Activated CD4-positive, alpha-beta memory T cell treated with anti-CD3 and anti-CD28 coated beads for 36 hours (primary cell): ENCODE measurements at regions not wholly inside any gene's neighbourhood (a gene's known extent, or its start where the extent isn't known, plus 50 kb on each side); places are given as distances from the start of the nearest gene placed in this dataset.

Experiments used
- CTCF ChIA-PET: fragments of 350-600 bp; sonication (Branson Sonifier 250); formaldehyde crosslinking; loops from one replicate; lab custom pipeline; 2021; ENCODE audit warnings: antibody characterized with exemption, inconsistent platforms; lab: Charles Lee
- POLR2A ChIA-PET: fragments of 350-600 bp; sonication (Branson Sonifier 250); formaldehyde crosslinking; loops from one replicate; lab custom pipeline; 2021; ENCODE audit warnings: antibody characterized with exemption; lab: Charles Lee
- DNase-seq: peaks from one replicate; pipeline ENCODE4 v3.0.0-alpha.2; 2020
- H3K27ac Mint-ChIP-seq: one replicate; pipeline ENCODE4 v1.8.0; 2021; ENCODE audit warnings: mixed read lengths
- H3K27me3 Mint-ChIP-seq: one replicate; pipeline ENCODE4 v1.8.0; 2021; ENCODE audit warnings: mixed read lengths
- H3K36me3 Mint-ChIP-seq: one replicate; pipeline ENCODE4 v1.8.0; 2021; ENCODE audit warnings: mixed read lengths
- H3K4me1 Mint-ChIP-seq: one replicate; pipeline ENCODE4 v1.8.0; 2021; ENCODE audit warnings: low read depth, mixed read lengths
- H3K4me3 Mint-ChIP-seq: one replicate; pipeline ENCODE4 v1.8.0; 2021; ENCODE audit warnings: mild to moderate bottlenecking, mixed read lengths
- H3K9me3 Mint-ChIP-seq: one replicate; pipeline ENCODE4 v1.8.0; 2021; ENCODE audit warnings: mixed read lengths
- intact Hi-C: fragments of 100-400 bp; cut with micrococcal nuclease; formaldehyde crosslinking; loops from one replicate; pipeline ENCODE4 v1.15.1; 2023

DNA sequence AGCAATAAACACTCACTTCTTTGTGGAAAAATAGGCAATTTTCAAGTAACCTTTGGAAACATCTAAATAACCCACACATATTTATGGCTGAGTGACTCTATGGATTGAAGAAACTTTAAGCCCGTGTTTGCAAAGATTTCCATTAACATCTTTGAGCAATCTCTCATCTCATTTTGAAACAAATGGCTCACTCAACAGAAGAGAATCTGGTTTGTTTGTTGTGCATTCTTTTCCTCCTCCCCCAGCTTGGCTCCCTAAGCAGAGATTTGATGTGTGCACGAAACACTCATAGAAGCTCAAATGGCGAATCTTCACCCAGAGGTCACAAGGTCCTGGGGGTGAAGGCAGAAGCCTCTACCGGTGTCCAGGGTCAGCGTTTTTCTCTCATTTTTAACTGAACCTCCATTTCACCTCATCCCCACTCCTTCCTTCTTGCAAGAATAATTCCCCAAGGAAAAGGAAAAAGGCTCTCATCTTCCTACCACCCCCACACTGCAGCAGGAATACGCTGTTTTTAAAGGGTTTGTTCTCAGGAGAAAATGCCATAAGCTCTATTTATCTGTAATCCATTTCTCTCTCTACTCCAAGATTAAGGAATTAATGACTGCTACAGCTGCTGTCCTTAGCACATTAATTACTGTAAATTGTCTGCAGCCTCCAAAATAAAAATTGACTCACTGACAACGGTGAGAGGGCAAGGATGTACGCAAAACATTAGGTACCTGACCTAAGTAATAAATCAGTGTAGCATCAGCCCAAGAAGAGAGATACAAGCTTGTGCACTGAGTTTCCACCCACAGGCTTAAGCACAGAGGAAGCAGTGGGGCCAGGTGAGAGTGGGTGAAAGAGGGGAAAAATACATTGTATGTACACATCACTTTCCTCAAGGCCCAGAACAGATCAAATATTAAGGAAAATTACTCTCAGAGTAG lies 307.6 kb upstream of the NOCT start:
- ChIA-PET CTCF (no interaction called here), POLR2A (no interaction called here)
- Mint-ChIP-seq H3K27me3 (peaks cover 3% of the 10 kb centered on the region), H3K36me3 (no peaks in the 10 kb centered on the region), H3K4me3 (no peak overlapping the region), H3K9me3 (no peaks in the 10 kb centered on the region), H3K4me1 (no peaks in the 10 kb centered on the region), H3K27ac (no peak overlapping the region)
- intact Hi-C loops = no loop called here
- no peak for DNase-seq

DNA sequence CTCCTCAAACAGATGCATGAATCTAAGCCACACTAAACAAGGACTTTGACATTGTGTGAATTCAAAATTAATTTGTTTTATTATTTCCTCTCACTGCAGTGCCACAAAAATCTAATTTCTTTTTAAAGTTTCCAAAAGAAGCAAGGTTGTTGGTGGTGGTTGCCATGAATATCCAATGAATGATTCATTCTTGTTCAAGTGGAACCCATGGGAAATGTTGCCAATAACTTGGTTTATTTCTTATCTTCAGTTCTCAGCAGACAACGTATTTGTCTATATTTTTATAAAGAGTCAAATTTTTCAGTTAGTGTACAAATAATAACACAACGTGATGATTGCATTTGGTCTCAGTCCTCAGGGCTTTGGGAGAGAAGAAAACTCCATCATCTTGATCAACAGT lies 309.4 kb upstream of the NOCT start:
- no peaks in the 10 kb centered on the region for H3K4me1 Mint-ChIP-seq
- H3K36me3 Mint-ChIP-seq = no peaks in the 10 kb centered on the region
- no peak overlapping the region for H3K4me3 Mint-ChIP-seq
- H3K27ac Mint-ChIP-seq = no peak overlapping the region
- DNase-seq = no peak
- no peaks in the 10 kb centered on the region for H3K9me3 Mint-ChIP-seq
- POLR2A ChIA-PET = no interaction called here
- peaks cover 2% of the 10 kb centered on the region for H3K27me3 Mint-ChIP-seq
- intact Hi-C loops = no loop called here
- CTCF ChIA-PET = no interaction called here

DNA sequence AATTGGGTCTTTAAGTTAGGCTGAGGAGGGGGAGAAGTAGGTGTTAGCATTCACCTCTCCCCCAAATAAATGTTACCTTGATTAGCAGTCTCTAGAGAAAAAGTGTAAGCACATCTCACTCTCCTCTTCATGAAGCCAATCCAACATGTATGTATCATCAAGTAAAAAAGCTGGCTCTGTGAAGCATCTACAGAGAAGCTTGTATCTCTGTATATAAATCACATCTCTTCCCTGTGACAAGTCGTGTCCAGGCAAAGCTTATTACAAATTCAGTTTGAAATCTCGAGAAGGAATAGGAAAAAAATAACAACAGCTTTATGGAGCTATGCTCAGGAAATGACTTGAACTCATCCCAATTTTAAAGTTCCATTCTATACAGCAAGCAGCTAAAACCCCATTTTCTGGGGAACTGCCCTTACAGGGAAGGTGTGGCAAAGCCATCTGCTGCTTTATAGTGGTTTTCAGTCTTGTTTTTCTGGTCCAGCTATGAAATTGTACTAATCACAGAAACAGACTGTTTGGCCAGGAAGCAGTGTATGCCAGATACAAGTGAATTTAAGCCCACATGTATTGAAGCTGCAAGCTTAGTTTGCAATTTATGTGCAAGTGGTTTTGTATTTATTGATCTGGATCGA lies 313.3 kb upstream of the NOCT start:
- Mint-ChIP-seq H3K4me1 (no peaks in the 10 kb centered on the region), H3K27ac (no peak overlapping the region), H3K36me3 (no peaks in the 10 kb centered on the region), H3K4me3 (no peak overlapping the region), H3K27me3 (peaks cover 2% of the 10 kb centered on the region), H3K9me3 (no peaks in the 10 kb centered on the region)
- ChIA-PET CTCF (interaction anchor here (1.3 kb wide), 1 partner anchor 21 kb away, joined by 4 read pairs; no protein-coding TSS in a partner anchor), POLR2A (no interaction called here)
- intact Hi-C loops = no loop called here
- DNase-seq = no peak

DNA sequence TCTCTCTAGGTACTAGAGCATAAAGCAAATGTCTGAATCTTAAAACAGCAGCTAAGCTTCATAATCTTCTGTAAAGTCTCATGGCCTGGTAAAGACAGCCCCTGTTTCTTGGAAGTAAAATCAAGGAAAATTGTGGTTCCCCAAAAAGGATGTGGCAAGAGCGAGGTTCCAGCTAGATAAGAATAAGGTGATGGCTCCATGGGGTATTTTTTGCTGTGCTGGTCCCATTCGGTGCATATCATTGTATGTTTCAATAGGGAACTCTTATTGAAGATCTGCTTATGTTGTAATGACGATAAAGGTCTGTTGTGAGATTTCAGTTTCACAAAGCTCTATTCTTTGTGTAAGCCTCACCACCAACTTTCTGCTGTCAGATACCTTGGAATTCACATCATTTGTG lies 316.9 kb upstream of the NOCT start:
- no peaks in the 10 kb centered on the region for H3K9me3 Mint-ChIP-seq
- ChIA-PET POLR2A (no interaction called here), CTCF (no interaction called here)
- peaks cover 8% of the 10 kb centered on the region for H3K27me3 Mint-ChIP-seq
- no peaks in the 10 kb centered on the region for H3K4me1 Mint-ChIP-seq
- H3K36me3 Mint-ChIP-seq = no peaks in the 10 kb centered on the region
- H3K4me3 Mint-ChIP-seq = no peak overlapping the region
- no peak overlapping the region for H3K27ac Mint-ChIP-seq
- no peak for DNase-seq
- intact Hi-C loops = no loop called here

DNA sequence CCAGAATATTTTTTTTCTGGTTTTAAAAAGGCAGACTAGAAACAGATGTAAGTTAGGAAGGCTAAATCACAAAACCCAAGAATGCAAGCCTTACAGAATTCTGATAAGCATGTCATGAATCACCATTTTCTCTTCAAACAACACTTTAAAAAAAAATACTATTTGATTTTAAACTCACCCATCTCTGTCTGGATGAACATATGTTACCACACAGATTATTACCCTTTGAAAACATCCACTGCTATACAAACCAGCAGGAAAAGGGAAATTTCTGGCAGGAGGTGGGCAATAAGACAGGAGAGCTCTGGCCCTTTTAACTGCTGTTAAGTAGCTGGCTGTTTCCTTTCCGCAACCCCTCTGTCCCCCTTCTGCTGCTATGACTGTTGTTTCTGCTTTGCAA lies 317.7 kb upstream of the NOCT start:
- CTCF ChIA-PET = no interaction called here

DNA sequence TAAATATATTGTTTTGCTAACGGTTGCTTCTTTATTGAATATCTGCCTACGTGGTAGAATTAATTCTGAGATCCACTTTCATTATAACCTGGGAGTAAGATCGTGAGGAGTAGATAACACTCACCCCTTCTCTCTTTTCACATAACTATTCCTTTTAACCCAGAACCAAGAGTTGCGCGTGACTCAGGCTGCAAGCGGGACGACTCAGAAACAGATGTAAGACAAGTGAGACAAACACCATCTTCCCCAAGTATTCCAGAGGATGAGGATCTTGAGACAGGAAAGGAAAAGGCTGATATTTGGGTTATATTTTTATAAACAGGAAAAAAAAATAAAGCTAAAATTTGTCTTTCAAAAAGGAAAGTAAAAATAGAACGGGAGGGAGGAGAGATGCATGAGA lies 318.8 kb upstream of the NOCT start:
- CTCF ChIA-PET = no interaction called here
- Mint-ChIP-seq H3K27ac (no peak overlapping the region), H3K27me3 (peaks cover 6% of the 10 kb centered on the region), H3K36me3 (no peaks in the 10 kb centered on the region), H3K9me3 (no peaks in the 10 kb centered on the region), H3K4me1 (no peaks in the 10 kb centered on the region), H3K4me3 (no peak overlapping the region)
- POLR2A ChIA-PET = no interaction called here
- intact Hi-C loops = no loop called here
- DNase-seq = no peak

More for the DNA sequence above, 317.7 kb upstream of the NOCT start:
- POLR2A ChIA-PET = no interaction called here
- Mint-ChIP-seq H3K27me3 (peaks cover 6% of the 10 kb centered on the region), H3K9me3 (no peaks in the 10 kb centered on the region), H3K4me1 (no peaks in the 10 kb centered on the region), H3K4me3 (no peak overlapping the region), H3K36me3 (no peaks in the 10 kb centered on the region), H3K27ac (no peak overlapping the region)
- no peak for DNase-seq
- intact Hi-C loops = no loop called here

DNA sequence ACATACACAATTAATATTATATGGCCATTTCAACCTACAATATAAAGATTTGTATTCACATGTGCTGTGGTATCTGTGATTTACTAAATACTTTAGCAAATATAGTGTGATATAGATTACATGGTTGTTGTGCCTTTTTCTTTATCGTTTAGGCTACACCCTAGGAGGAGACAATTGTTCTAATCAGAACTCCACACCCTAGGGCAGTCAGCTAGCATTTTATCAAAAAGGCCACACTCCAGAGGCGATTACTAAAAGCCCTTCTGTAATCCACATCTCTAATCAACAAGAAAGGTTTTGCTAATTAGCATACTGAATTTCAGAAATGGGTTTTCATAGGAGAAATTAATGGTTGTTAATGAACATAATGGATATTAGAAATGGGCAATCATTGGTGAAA lies 319.5 kb upstream of the NOCT start:
- Mint-ChIP-seq H3K27me3 (peaks cover 6% of the 10 kb centered on the region), H3K36me3 (no peaks in the 10 kb centered on the region), H3K27ac (no peak overlapping the region), H3K4me3 (no peak overlapping the region), H3K4me1 (no peaks in the 10 kb centered on the region), H3K9me3 (no peaks in the 10 kb centered on the region)
- POLR2A ChIA-PET = no interaction called here
- DNase-seq = no peak
- CTCF ChIA-PET = interaction anchor here (0.6 kb wide), 1 partner anchor 1831 kb away, joined by 3 read pairs; no protein-coding TSS in a partner anchor
- intact Hi-C loops = no loop called here

DNA sequence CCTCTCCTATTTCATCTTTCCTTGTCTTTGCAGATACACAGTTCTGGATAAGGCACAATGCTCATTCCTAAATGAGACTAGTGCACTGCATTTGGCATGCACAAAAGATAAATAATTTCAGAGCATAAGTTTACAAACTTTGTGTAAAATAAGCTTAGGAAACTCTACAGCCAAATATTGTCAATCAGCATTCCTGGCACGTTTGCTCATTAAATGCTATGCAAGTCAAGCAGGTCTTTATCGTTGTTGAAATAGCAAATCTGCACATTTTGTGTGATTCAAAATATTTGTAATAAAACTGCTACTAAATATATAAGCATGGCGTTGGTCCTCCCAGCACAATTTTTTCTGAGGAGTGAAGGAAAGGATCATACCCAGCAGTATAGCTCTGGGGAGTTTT lies 322.1 kb upstream of the NOCT start:
- H3K36me3 Mint-ChIP-seq = no peaks in the 10 kb centered on the region
- no peak overlapping the region for H3K27ac Mint-ChIP-seq
- DNase-seq = no peak
- ChIA-PET POLR2A (no interaction called here), CTCF (no interaction called here)
- H3K9me3 Mint-ChIP-seq = no peaks in the 10 kb centered on the region
- no peaks in the 10 kb centered on the region for H3K4me1 Mint-ChIP-seq
- H3K4me3 Mint-ChIP-seq = no peak overlapping the region
- peaks cover 8% of the 10 kb centered on the region for H3K27me3 Mint-ChIP-seq
- intact Hi-C loops = no loop called here

DNA sequence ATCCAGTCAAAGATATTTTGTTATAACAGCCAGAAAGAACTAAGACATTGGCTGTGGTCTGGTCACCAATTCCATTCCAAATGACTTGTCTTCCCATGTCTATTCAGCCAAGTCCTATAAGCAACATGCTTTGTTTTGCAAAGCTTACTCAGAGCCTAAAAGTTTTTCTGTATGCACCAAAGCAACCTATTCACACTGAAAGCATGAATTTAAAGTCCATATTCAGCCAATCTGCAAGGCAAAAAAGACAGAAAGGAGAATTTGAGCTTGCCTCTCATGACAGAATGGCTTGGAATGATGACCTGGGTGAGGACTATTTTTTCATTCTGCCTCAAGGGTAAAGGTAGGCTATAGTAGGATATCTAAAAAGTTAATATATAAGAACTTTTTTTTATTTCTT lies 323.2 kb upstream of the NOCT start:
- no peaks in the 10 kb centered on the region for H3K4me1 Mint-ChIP-seq

DNA sequence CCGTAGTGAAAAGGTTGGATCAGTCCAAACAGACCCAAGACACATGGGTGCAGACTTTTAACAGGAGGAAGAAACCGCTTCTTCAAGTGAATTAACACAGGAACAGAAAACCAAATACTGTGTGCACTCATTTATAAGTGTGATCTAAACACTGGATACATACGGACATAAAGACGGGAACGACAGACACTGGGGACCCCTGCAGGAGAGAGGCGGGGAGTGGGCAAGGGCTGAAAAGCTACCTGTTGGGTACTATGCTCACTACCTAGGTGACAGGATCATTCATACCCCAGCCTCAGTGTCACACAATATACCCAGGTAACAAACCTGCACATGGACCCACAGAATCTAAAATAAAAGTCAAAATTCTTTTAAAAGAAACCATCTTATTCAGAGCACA lies 326.0 kb upstream of the NOCT start:
- DNase-seq = no peak
- Mint-ChIP-seq H3K27ac (no peak overlapping the region), H3K9me3 (no peaks in the 10 kb centered on the region), H3K36me3 (no peaks in the 10 kb centered on the region), H3K27me3 (peaks cover 4% of the 10 kb centered on the region), H3K4me1 (no peaks in the 10 kb centered on the region), H3K4me3 (no peak overlapping the region)
- intact Hi-C loops = loop anchor here (10.0 kb wide), 1 partner anchor 955 kb away; no protein-coding TSS in a partner anchor
- CTCF ChIA-PET = interaction anchor here (1.6 to 2.0 kb wide), 2 partner anchors 9 to 181 kb away, joined by 6 read pairs; no protein-coding TSS in a partner anchor
- POLR2A ChIA-PET = no interaction called here

More for the DNA sequence above, 323.2 kb upstream of the NOCT start:
- H3K36me3 Mint-ChIP-seq = no peaks in the 10 kb centered on the region
- no peak overlapping the region for H3K4me3 Mint-ChIP-seq
- H3K9me3 Mint-ChIP-seq = no peaks in the 10 kb centered on the region
- CTCF ChIA-PET = interaction anchor here (1.0 to 1.9 kb wide), 2 partner anchors 11 to 12 kb away, joined by 3 to 4 read pairs; no protein-coding TSS in a partner anchor
- no peak for DNase-seq
- POLR2A ChIA-PET = no interaction called here
- peaks cover 8% of the 10 kb centered on the region for H3K27me3 Mint-ChIP-seq
- H3K27ac Mint-ChIP-seq = no peak overlapping the region
- intact Hi-C loops = no loop called here

DNA sequence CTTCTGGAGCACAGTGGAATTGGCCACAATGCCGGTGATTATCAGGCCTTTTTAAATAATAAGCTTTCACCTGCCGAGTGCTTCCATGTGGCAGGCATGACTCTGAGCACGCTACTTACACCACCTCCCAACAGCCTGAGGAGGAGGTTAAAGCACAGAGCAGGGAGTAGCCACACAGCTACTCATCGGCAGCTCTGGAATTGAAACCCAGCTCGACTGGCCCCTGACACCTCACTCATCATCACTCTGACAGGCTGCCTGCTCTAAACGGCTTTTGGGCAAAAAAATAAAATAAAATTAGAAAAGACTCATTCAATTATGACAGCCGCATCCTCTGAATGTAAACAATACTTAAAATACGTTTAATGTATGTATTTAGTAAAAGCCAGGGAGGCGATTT lies 326.4 kb upstream of the NOCT start:
- H3K4me1 Mint-ChIP-seq = no peaks in the 10 kb centered on the region
- DNase-seq = no peak
- H3K27ac Mint-ChIP-seq = no peak overlapping the region
- peaks cover 3% of the 10 kb centered on the region for H3K27me3 Mint-ChIP-seq
- ChIA-PET POLR2A (no interaction called here), CTCF (interaction anchor here (1.6 to 2.0 kb wide), 2 partner anchors 9 to 182 kb away, joined by 6 read pairs; no protein-coding TSS in a partner anchor)
- H3K4me3 Mint-ChIP-seq = no peak overlapping the region
- intact Hi-C loops = loop anchor here (10.0 kb wide), 1 partner anchor 954 kb away; no protein-coding TSS in a partner anchor
- H3K9me3 Mint-ChIP-seq = no peaks in the 10 kb centered on the region
- no peaks in the 10 kb centered on the region for H3K36me3 Mint-ChIP-seq

DNA sequence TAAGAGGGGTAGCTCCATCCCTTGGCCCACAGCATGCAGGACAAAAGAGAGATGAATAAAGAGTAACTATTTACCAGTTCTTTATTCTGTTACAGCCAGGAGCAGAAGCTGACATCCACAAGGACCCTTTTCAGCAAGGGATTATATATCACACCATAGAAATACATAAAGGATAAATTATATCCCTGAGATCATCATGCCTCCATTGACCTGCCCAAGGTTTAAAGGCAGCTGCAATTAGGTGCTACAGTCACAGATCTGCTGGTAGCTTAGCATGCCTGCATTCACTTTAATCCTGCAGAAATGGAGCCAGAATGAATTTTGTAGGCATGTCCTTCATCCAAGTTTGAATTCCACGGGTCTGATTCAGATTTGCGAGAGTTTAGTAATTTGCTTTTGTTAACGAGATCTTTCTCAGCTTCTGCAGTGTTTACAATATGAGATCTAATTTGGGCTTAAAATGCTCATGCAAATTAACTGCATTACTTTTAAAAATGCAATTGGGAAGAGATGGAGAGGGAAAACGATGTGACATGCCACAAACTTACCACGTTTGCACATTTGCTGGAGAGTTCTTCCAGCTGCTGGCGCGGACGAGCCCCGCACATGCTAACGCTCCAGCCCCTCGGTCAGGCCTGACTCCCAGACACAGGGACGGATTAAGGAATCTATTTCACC lies 327.0 kb upstream of the NOCT start:
- Mint-ChIP-seq H3K36me3 (no peaks in the 10 kb centered on the region), H3K4me3 (no peak overlapping the region), H3K27me3 (peaks cover 3% of the 10 kb centered on the region), H3K27ac (no peak overlapping the region), H3K9me3 (no peaks in the 10 kb centered on the region), H3K4me1 (no peaks in the 10 kb centered on the region)
- POLR2A ChIA-PET = no interaction called here
- DNase-seq = no peak
- CTCF ChIA-PET = interaction anchor here (1.6 to 2.0 kb wide), 2 partner anchors 8 to 182 kb away, joined by 6 read pairs; no protein-coding TSS in a partner anchor
- intact Hi-C loops = loop anchor here (10.0 kb wide), 1 partner anchor 954 kb away; no protein-coding TSS in a partner anchor
